HepG2 (cell line): ENCODE measurements at regions not wholly inside any gene's neighbourhood (a gene's known extent, or its start where the extent isn't known, plus 50 kb on each side); places are given as distances from the start of the nearest gene placed in this dataset.

Experiments used
- ATAC-seq: fragments of 200-7000 bp; cut with Tn5 transposase; 3 replicates; pipeline ENCODE4 v1.9.1; 2020; ENCODE audit warnings: mild to moderate bottlenecking, moderate library complexity
- BruUV-seq: library from RNA; stranded (reverse); fragments of 400-500 nt; replicated peaks from 2 replicates; lab custom pipeline; 2021; lab: Mats Ljungman, UMichigan
- CTCF ChIA-PET: fragments of 300-600 bp; formaldehyde crosslinking; extraction: SDS; loops from one replicate; lab custom pipeline; 2021; ENCODE audit warnings: low total read pairs, inconsistent platforms, low intra/inter-chr PET ratio; lab: Yijun Ruan, JAX
- POLR2A ChIA-PET: fragments of 350-600 bp; sonication (Branson Sonifier 250); formaldehyde crosslinking; loops from one replicate; lab custom pipeline; 2020; ENCODE audit warnings: antibody characterized with exemption, inconsistent platforms; lab: Yijun Ruan, JAX
- DNase-seq: peaks from one replicate; pipeline ENCODE4 v3.0.0-alpha.2; 2015; ENCODE audit warnings: low spot score
- FAIRE-seq: peaks from 3 replicates; lab custom pipeline; 2011; peaks lifted over from hg19 to GRCh38; lab: Jason Lieb, UNC
- H2AFZ ChIP-seq: one replicate; pipeline ENCODE4 v1.6.1; 2011; ENCODE audit warnings: low read length, inconsistent platforms
- H3K27ac ChIP-seq: fragments of 300-600 bp; 3 replicates; pipeline ENCODE4 v1.8.0; 2011; ENCODE audit warnings: mixed run types, mild to moderate bottlenecking, mixed read lengths, low read length, inconsistent platforms; ENCODE audit not compliant: insufficient read depth; ENCODE audit errors: extremely low read length
- H3K27me3 ChIP-seq, 2 experiments: fragments of 200-600 bp in 1 of 2; 2 replicates in 1 of 2; 3 replicates in 1 of 2; pipeline versions ENCODE4 v1.6.0 to v1.8.0; 2011; ENCODE audit warnings: low read length in 2 of 2, mild to moderate bottlenecking in 2 of 2, moderate library complexity in 2 of 2, inconsistent platforms in 1 of 2; ENCODE audit not compliant: insufficient read depth in 2 of 2, control insufficient read depth in 1 of 2
- H3K36me3 ChIP-seq, 2 experiments: fragments of 200-600 bp in 1 of 2; replicated peaks in 1 of 2; 2 replicates in 1 of 2; 3 replicates in 1 of 2; pipeline versions ENCODE4 v1.5.1 to v1.8.0; 2011; ENCODE audit warnings: low read length in 2 of 2, inconsistent platforms in 1 of 2; ENCODE audit not compliant: insufficient read depth in 2 of 2, control insufficient read depth in 1 of 2
- H3K4me1 ChIP-seq: 2 replicates; pipeline ENCODE4 v1.5.1; 2012; ENCODE audit warnings: low read length, inconsistent platforms; ENCODE audit not compliant: insufficient read depth
- H3K4me2 ChIP-seq: 2 replicates; pipeline ENCODE4 v1.6.0; 2011; ENCODE audit warnings: low read depth, low read length, inconsistent platforms
- H3K4me3 ChIP-seq, 3 experiments: fragments of 200-600 bp in 1 of 3; sonication (generic), shearing (Covaris generic) in 1 of 3; replicated peaks in 1 of 3; 2 replicates each; pipeline ENCODE4 v1.5.1; 2011 to 2016; ENCODE audit warnings: low read length in 3 of 3, inconsistent platforms in 2 of 3, low read depth in 2 of 3, mild to moderate bottlenecking in 2 of 3, control low read depth in 1 of 3, mixed read lengths in 1 of 3; ENCODE audit not compliant: insufficient read depth in 1 of 3
- H3K79me2 ChIP-seq: one replicate; pipeline ENCODE4 v1.6.1; 2011; ENCODE audit warnings: low read length, inconsistent platforms; ENCODE audit not compliant: insufficient read depth
- H3K9ac ChIP-seq: 2 replicates; pipeline ENCODE4 v1.6.0; 2011; ENCODE audit warnings: mild to moderate bottlenecking, low read depth, low read length, inconsistent platforms; ENCODE audit not compliant: insufficient read depth
- H3K9me3 ChIP-seq: 2 replicates; pipeline ENCODE4 v1.5.1; 2012; ENCODE audit warnings: mild to moderate bottlenecking, low read length
- H4K20me1 ChIP-seq: 2 replicates; pipeline ENCODE4 v1.6.0; 2011; ENCODE audit warnings: inconsistent platforms, mild to moderate bottlenecking, low read length, moderate library complexity; ENCODE audit not compliant: insufficient read depth
- HINFP ChIP-seq: sonication (generic); formaldehyde crosslinking; IDR thresholded peaks from 2 replicates; pipeline ENCODE4 v1.4.0; 2020; ENCODE audit warnings: low read depth, mild to moderate bottlenecking, missing genetic modification reagents
- HMGXB4 ChIP-seq, 2 experiments: sonication (generic) in 1 of 2; formaldehyde crosslinking in 1 of 2; IDR thresholded peaks; 2 replicates each; pipeline versions ENCODE4 v1.4.0 to v1.6.1; 2018 to 2020; ENCODE audit warnings: missing genetic modification reagents in 2 of 2, borderline replicate concordance in 1 of 2, low read depth in 1 of 2, mild to moderate bottlenecking in 1 of 2, missing biosample characterization in 1 of 2
- HNF4A ChIP-seq: sonication (generic); formaldehyde crosslinking; IDR thresholded peaks from 2 replicates; pipeline ENCODE4 v1.4.0; 2020; ENCODE audit warnings: missing genetic modification reagents
- PRDM15 ChIP-seq: sonication (generic); formaldehyde crosslinking; IDR thresholded peaks from 2 replicates; pipeline ENCODE4 v1.4.0; 2020; ENCODE audit warnings: missing genetic modification reagents
- PRDM4 ChIP-seq: sonication (generic); formaldehyde crosslinking; IDR thresholded peaks from 2 replicates; pipeline ENCODE4 v1.9.0; 2021; ENCODE audit warnings: missing genetic modification reagents, borderline replicate concordance
- TEF ChIP-seq: sonication (generic); formaldehyde crosslinking; IDR thresholded peaks from 2 replicates; pipeline ENCODE4 v1.5.0; 2020; ENCODE audit warnings: missing genetic modification reagents
- U2AF1 ChIP-seq: fragments of 200-400 bp; formaldehyde crosslinking; optimal IDR thresholded peaks from 2 replicates; pipeline ENCODE3; 2017; ENCODE audit warnings: mild to moderate bottlenecking, low read depth, low read length
- ZKSCAN8 ChIP-seq: IDR thresholded peaks from 2 replicates; pipeline ENCODE4 v1.6.1; 2016; ENCODE audit warnings: borderline replicate concordance, missing genetic modification reagents, missing compliant biosample characterization
- WGBS: methylation state at CpG from one replicate; pipeline ENCODE4 v1.1.6; 2017; ENCODE audit warnings: low lambda C conversion rate; 5-methylcytosine and 5-hydroxymethylcytosine counted together
- in situ Hi-C: cut with HindIII; loops from 2 replicates; pipeline ENCODE4 v1.10.0; 2017; ENCODE audit warnings: low pct_unique_long_range_greater_than_20kb; ENCODE audit not compliant: extremely low pct_ligation_motif_present
- intact Hi-C: fragments of 100-400 bp; cut with micrococcal nuclease; formaldehyde crosslinking; loops from one replicate; pipeline ENCODE4 v1.10.0; 2022; ENCODE audit not compliant: unreplicated experiment

- TF ChIP-seq PRDM15 (CRISPR knock-in tag) = no peak
- TF ChIP-seq TEF (CRISPR knock-in tag) = no peak
- no peak for TF ChIP-seq U2AF1
- no peak for TF ChIP-seq HNF4A (CRISPR knock-in tag)
- TF ChIP-seq ZKSCAN8 (CRISPR knock-in tag) = no peak
- TF ChIP-seq HINFP (CRISPR knock-in tag) = no peak
Observed at GRCh38 chr3:28669870-28670269, 321.2 kb upstream of the AZI2 start (continued).

GRCh38 chr3:28672406-28672805, 323.8 kb upstream of the AZI2 start:
- intact Hi-C loops (no loop called here), in situ Hi-C loops (no loop called here)
- Histone ChIP-seq H4K20me1 (no peaks in the 10 kb centered on the region), H3K79me2 (no peaks in the 10 kb centered on the region), H3K36me3 (no peaks in the 10 kb centered on the region), H3K9me3 (no peaks in the 10 kb centered on the region), H3K4me1 (no peaks in the 10 kb centered on the region), H3K27ac (no peak overlapping the region), H3K27me3 (no peaks in the 10 kb centered on the region), H2AFZ (no peak overlapping the region), H3K4me3 (no peak overlapping the region), H3K9ac (no peak overlapping the region), H3K4me2 (no peak overlapping the region)
- ChIA-PET POLR2A (no interaction called here), CTCF (no interaction called here)
- DNase-seq (no peak), ATAC-seq (no peak), FAIRE-seq (no peak)
- WGBS = 0% methylated on average over 2 of the region's 2 CpGs
- TF ChIP-seq HMGXB4 (CRISPR knock-in tag; IDR thresholded peaks at IDR 0.05; ENCODE audit: borderline replicate concordance in 1 of 2, low read depth in 1 of 2) (no peak), PRDM4 (CRISPR knock-in tag) (no peak)
- no TSS peak for BruUV-seq
